ENCODE measurements at regions not wholly inside any gene's neighbourhood (a gene's known extent, or its start where the extent isn't known, plus 50 kb on each side); places are given as distances from the start of the nearest gene placed in this dataset.
A peak's percentile ranks its signal among the peaks of the same experiment; 100 is the strongest.

- H3K4me1 ChIP-seq (ENCODE audit: control insufficient read depth in 2 of 3, insufficient read depth in 2 of 3, low read depth in 1 of 3, low read length in 3 of 3), result no peaks in the 10 kb centered on the region
- intact Hi-C loops (cut with DNase I), result no loop called here
- H3K27me3 ChIP-seq (ENCODE audit: control insufficient read depth, insufficient read depth, low read length), result no peaks in the 10 kb centered on the region
- DNase-seq, result peak in 1 of 5 donors; percentile 22
- no peaks in the 10 kb centered on the region for H3K36me3 ChIP-seq (ENCODE audit: control insufficient read depth in 2 of 3, insufficient read depth in 3 of 3, low read length in 3 of 3)
- TF ChIP-seq, protein P1, sequence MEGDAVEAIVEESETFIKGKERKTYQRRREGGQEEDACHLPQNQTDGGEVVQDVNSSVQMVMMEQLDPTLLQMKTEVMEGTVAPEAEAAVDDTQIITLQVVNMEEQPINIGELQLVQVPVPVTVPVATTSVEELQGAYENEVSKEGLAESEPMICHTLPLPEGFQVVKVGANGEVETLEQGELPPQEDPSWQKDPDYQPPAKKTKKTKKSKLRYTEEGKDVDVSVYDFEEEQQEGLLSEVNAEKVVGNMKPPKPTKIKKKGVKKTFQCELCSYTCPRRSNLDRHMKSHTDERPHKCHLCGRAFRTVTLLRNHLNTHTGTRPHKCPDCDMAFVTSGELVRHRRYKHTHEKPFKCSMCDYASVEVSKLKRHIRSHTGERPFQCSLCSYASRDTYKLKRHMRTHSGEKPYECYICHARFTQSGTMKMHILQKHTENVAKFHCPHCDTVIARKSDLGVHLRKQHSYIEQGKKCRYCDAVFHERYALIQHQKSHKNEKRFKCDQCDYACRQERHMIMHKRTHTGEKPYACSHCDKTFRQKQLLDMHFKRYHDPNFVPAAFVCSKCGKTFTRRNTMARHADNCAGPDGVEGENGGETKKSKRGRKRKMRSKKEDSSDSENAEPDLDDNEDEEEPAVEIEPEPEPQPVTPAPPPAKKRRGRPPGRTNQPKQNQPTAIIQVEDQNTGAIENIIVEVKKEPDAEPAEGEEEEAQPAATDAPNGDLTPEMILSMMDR (IDR thresholded peaks at IDR 0.05; ENCODE audit: borderline replicate concordance, extremely low read depth, insufficient read depth), result no peak
- no peaks in the 10 kb centered on the region for H3K9me3 ChIP-seq (ENCODE audit: control insufficient read depth in 2 of 3, insufficient read depth in 1 of 3, low read length in 3 of 3)
- no peak overlapping the region for H3K27ac ChIP-seq (ENCODE audit: low read depth in 2 of 2, low read length in 2 of 2)
- no peak overlapping the region for H3K4me3 ChIP-seq (ENCODE audit: low read length in 3 of 3)
- FAIRE-seq, result no peak
- H3K9ac ChIP-seq (ENCODE audit: low read length in 3 of 3), result no peak overlapping the region
These were observed 118.7 kb downstream of the RGS2 start for GRCh38 chr1:192927496-192927895.

DNA sequence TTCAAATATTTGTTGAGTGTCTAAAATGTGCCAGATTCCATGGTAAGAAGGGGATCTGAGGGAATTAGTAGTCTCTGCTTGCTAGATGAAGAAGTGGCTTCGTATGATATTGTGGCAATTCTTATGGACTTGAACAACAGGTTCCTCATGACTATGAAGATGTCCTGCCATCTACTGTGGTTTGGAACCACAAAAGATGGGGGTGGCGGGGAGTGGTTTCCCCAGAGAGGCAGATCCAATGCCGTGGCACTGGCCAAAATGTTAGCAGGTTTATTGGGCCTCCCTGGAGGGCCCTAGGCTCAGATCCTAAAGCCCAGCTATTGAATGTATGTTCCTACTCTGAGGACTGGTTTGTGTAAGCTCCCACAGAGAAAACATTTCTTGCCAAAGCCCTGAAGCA, 120.8 kb downstream of the RGS2 start:
- Histone ChIP-seq H3K4me1 (ENCODE audit: control insufficient read depth in 2 of 3, insufficient read depth in 2 of 3, low read depth in 1 of 3, low read length in 3 of 3) (no peaks in the 10 kb centered on the region), H3K27ac (ENCODE audit: low read depth in 2 of 2, low read length in 2 of 2) (no peak overlapping the region), H3K9ac (ENCODE audit: low read length in 3 of 3) (no peak overlapping the region), H3K4me3 (ENCODE audit: low read length in 3 of 3) (no peak overlapping the region), H3K36me3 (ENCODE audit: control insufficient read depth in 2 of 3, insufficient read depth in 3 of 3, low read length in 3 of 3) (no peaks in the 10 kb centered on the region), H3K9me3 (ENCODE audit: control insufficient read depth in 2 of 3, insufficient read depth in 1 of 3, low read length in 3 of 3) (no peaks in the 10 kb centered on the region), H3K27me3 (ENCODE audit: control insufficient read depth, insufficient read depth, low read length) (no peaks in the 10 kb centered on the region)
- FAIRE-seq, result no peak
- TF ChIP-seq, protein P1 (IDR thresholded peaks at IDR 0.05; ENCODE audit: borderline replicate concordance, extremely low read depth, insufficient read depth), result no peak
- DNase-seq, result no peak
- intact Hi-C loops (cut with DNase I), result no loop called here

GRCh38 chr1:192933744-192934143, 124.9 kb downstream of the RGS2 start:
- Histone ChIP-seq H3K9ac (ENCODE audit: low read length in 3 of 3) (no peak overlapping the region), H3K4me1 (ENCODE audit: control insufficient read depth in 2 of 3, insufficient read depth in 2 of 3, low read depth in 1 of 3, low read length in 3 of 3) (no peaks in the 10 kb centered on the region), H3K27me3 (ENCODE audit: control insufficient read depth, insufficient read depth, low read length) (no peaks in the 10 kb centered on the region), H3K27ac (ENCODE audit: low read depth in 2 of 2, low read length in 2 of 2) (no peak overlapping the region), H3K9me3 (ENCODE audit: control insufficient read depth in 2 of 3, insufficient read depth in 1 of 3, low read length in 3 of 3) (no peaks in the 10 kb centered on the region), H3K4me3 (ENCODE audit: low read length in 3 of 3) (no peak overlapping the region), H3K36me3 (ENCODE audit: control insufficient read depth in 2 of 3, insufficient read depth in 3 of 3, low read length in 3 of 3) (no peaks in the 10 kb centered on the region)
- DNase-seq (no peak), FAIRE-seq (no peak)
- intact Hi-C loops (cut with DNase I), result no loop called here
- TF ChIP-seq, protein P1 (IDR thresholded peaks at IDR 0.05; ENCODE audit: borderline replicate concordance, extremely low read depth, insufficient read depth), result no peak

GRCh38 chr1:192936313-192937018, 122.7 kb downstream of the UCHL5 start:
- no peaks in the 10 kb centered on the region for H3K9me3 ChIP-seq (ENCODE audit: control insufficient read depth in 2 of 3, insufficient read depth in 1 of 3, low read length in 3 of 3)
- FAIRE-seq (no peak), DNase-seq (no peak)
- TF ChIP-seq, protein P1 (IDR thresholded peaks at IDR 0.05; ENCODE audit: borderline replicate concordance, extremely low read depth, insufficient read depth), result no peak
- H3K4me1 ChIP-seq (ENCODE audit: control insufficient read depth in 2 of 3, insufficient read depth in 2 of 3, low read depth in 1 of 3, low read length in 3 of 3), result no peaks in the 10 kb centered on the region
- no peak overlapping the region for H3K9ac ChIP-seq (ENCODE audit: low read length in 3 of 3)
- no peaks in the 10 kb centered on the region for H3K27me3 ChIP-seq (ENCODE audit: control insufficient read depth, insufficient read depth, low read length)
- no peaks in the 10 kb centered on the region for H3K36me3 ChIP-seq (ENCODE audit: control insufficient read depth in 2 of 3, insufficient read depth in 3 of 3, low read length in 3 of 3)
- H3K27ac ChIP-seq (ENCODE audit: low read depth in 2 of 2, low read length in 2 of 2), result no peak overlapping the region
- intact Hi-C loops (cut with DNase I), result no loop called here
- no peak overlapping the region for H3K4me3 ChIP-seq (ENCODE audit: low read length in 3 of 3)

All from kidney (tissue), 13 donors.